Fibroblast of skin of abdomen (primary cell): ENCODE measurements at regions not wholly inside any gene's neighbourhood (a gene's known extent, or its start where the extent isn't known, plus 50 kb on each side); places are given as distances from the start of the nearest gene placed in this dataset.
A peak's percentile ranks its signal among the peaks of the same experiment; 100 is the strongest.
"Not testable (repeated sequence)": the region's sequence is repeated elsewhere in the genome, so short reads cannot be mapped to it uniquely, and the experiment has no call there.

Experiments
- DNase-seq: peaks from one replicate; pipeline ENCODE4 v3.0.0-alpha.2; 2013

DNA sequence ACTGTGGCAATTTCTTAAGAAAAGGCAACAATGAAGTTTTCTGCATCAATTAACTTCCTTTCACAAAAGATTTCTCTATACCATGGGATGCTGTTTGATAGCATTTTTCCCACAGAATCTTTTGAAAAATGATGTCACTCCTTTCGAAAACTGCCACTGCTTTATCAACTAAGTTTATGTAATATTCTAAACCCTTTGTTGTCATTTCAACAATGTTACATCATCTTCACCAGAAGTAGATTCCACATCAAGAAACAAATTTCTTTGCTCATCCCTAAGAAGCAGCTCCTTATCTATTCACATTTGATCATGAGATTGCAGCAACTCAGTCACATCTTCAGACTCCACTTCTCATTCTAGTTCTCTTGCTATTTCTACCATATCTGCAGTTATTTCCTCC is 116.1 kb upstream of the KCND3 start:
- no peak for DNase-seq

DNA sequence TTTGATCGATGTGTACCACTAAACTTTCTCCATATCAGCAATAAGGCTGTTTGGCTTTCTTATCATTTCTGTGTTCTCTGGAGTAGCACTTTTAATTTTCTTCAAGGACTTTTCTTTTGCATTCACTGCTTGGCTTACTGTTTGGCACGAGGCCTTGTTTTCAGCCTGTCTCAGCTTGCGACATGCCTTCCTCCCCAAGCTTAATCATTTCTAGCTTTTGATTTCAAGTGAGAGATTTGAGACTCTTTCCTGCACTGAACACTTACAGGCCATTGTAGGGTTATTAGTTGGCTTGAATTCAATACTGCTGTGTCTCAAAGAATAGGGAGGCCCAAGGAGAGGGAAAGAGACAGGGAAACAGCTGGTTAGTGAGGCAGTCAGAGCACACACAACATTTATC is 120.6 kb upstream of the KCND3 start:
- no peak for DNase-seq

DNA sequence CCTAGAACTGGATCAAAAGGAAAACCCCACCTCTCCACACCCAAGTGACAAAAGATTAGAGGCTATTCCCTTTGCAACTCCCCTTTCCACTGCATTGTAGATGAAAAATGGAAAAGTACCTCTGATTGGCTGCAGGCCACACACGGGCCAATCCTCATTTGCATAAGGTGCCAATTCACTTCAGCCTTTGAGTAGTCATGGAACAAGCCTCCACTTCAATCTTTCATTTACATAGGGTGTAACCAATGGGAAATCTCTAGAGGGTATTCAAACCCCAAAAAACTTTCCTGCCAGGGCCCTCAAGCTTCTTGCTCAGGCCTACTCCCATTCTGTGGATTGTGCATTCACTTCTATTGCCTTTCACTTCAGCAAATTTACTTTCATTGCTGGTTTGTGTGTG is 122.3 kb upstream of the KCND3 start:
- no peak for DNase-seq

DNA sequence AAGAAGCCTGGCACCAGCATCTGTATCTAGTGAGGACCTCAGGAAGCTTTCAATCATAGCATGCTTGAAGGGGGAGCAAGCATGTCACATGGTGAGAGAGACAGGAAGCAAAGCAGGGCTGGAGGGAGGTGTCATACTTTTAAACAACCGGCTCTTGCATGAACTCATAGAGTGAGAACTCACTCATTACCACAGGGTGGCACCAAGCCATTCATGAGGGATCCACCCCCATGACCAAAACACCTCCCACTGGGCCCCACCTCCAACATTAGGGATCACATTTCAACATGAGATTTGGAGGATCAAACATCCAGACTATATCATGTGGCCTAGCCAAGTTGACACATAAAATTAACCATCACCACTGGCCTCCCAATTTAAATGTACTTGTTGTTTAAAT is 125.1 kb upstream of the KCND3 start:
- no peak for DNase-seq

DNA sequence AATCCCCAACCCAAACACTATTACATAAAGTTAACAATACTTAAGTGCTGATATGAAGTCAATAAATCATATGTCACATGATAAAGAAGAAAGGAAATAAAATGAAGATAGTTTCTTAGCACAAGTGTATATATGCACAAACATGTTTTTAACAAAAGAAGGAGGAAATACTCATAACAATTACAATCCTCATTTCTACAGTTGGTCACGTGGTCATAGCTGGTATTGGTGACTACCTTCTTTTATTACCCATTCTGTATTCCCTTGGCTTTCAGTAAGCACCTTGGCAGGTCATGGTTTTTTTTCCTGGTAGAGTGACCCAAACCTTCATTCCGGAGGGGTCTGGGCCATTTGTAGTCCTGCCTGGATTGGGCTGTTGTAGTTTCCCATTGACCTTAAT is 137.1 kb upstream of the KCND3 start:
- no peak for DNase-seq

DNA sequence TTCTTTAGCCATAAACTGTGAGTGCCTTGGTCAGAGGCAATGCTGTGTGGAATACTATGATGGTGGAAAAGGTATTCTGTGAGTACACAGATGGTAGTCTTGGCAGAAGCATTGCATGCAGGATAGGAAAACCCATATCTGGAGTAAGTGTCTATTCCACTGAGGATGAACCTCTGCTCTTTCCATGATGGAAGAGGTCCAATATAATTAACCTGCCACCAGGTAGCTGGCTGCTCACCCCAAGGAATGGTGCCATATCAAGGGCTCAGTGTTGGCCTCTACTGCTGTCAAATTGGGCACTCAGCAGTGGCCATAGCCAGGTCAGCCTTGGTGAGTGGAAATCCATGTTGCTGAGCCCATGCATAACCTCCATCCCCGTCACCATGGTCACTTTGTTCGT is 138.1 kb upstream of the KCND3 start:
- not testable (repeated sequence) for DNase-seq

DNA sequence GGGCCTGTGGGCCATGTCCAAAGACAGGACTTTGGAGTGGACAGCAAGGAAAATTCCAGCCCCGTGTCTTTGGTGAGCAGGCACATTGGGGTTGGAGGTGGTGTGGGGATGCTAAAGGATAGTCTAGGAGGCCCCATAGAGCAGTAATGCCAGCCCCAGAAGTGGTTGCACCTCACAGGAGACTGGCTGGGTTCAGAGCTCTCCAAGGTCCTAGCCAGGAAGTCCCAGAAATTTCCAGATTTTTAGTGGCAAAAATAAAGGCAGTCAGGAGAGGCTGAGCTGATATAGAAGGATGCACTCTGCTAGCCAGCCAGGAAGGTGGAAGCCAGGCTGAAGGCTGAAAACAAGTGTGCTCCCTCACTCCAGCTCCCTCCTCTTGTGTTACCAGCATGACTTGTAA is 144.0 kb upstream of the KCND3 start:
- DNase-seq = no peak

DNA sequence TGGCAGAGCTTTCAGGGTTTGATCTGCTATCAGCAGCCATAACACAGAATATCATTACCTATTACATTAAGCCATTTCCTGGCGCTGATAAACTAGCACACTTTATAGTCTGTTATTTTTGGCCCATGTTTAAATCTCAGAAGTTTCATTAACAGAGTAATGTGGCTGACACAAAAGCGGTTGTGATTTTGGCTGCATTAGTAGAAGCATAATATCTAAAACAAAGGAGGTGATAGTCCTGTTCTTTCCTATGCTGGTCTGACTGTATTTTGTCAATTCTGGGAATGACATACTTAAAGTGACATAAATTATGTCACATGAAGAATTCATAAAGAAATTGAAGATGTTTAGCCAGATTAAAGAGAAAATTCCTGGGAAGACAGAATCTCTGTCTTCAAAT is 151.3 kb upstream of the KCND3 start:
- DNase-seq = no peak

DNA sequence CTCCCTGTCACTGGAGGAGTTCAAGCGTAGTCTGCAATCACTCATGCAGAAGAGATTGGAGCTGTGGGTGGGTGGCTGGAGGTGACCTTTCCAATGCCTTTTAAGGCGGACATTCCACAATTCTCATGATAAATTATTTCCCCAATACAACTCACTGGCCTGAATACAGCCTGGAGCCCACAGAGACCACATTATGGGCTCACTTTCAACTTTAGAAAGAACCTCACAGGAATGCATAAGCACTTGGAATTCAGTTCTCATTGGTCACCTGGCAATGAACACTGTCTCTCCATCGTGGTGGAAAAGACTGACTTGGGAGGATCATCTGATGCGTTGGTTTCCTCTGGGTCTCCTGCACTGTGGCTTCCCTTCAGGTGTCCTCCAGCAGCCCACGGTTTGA is 151.8 kb upstream of the KCND3 start:
- DNase-seq = no peak

DNA sequence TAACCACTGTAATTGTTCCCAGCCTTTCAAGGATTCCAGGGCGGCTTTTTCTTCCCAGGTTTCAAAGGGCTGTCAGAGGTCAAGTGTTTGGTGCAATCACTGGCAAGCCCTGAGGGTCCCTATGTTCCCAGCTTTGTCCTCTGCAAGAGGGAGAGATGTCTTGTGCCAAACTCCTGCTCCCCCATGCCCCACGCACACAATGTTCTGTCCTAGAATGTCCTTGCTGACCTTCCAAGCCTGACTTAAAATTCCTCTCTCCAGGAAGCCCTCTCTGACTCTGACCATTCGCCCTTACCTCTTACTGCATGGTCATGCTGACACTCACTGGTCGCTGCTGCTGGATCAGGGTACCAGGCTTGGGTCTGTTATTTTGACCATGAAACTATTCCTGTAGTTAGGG is 152.5 kb upstream of the KCND3 start:
- no peak for DNase-seq

DNA sequence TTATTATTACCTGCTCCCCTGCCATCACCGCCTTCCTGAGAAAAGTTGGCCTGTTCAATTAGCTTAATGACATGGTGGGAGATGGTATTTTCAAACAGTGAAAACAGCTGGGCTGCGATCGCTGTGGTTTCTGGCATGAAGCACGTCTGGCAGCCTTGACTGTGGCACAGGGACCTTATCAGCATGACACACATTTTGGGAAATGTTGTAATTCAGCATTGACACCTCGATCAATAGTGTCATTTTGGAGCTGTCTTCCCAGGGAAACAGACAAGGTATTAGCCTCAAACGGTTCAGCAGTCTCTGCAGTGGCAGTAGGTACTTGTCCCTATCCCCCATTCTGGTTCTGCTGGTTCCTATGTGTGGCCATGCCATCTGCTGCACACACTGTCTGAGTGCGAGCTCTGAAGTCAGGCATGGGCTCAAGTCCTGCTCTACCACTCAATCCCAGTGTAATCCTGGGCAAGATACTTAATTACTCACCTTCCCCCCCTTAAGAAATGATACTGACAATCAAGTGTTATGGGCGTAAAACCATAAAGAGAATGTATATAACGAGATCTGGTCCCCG is 154.5 kb upstream of the KCND3 start:
- DNase-seq = no peak

DNA sequence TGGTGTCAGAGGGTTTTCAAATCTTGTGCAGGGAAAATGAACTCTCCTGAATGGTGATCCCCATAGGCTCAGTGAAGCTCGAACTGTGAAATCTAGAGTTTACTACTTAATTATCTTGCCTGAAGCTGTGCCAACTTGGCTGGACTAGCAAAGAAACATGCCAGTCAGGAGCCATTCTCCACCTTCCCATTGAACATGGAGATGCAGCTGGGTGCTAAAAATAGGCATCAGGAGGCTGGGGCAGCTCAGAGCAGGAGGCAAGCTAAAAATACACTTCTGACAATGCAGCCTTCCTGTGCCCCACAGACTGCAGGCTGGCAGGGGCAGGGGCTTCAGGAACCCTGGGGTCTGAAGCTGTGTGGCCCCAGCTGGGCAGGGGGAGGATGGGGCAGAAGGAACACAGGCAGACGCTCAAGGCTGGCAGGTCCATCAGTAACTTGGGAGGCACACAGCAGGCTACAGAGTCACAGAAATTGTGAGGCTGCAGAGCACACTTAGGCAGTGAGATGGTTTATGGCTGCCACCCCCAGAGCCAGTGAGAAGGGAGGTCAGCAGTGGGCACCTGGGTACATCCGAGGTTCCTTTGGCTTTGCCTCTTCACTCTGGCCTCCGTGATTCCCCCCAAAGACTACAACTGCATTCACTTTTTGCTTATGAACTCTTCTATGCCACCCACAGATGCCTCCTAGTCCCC is 155.4 kb upstream of the KCND3 start:
- DNase-seq = no peak

DNA sequence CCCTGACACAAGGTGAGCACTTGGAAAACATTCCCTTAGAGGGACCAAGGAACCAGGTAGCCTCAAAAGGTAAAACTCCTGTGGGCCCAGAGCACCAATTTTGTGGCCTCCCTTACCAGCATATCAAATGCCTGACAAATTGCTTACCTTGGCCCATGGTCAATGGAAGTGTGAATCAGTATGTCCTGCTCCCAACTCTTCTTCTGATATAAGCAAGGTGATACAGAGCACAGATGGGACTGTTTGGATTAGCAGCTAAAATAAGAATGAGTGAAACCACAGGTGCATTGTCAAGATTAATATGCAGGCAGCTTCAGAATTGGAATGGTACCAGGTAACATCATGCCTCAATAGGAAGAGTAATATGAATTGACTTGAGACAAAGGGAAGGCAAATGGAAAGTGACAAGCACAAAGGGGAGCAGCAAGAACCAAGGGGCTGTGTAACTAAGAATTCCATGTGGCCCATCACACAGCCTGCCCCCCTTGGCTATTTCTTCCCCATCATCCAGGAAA is 156.8 kb upstream of the KCND3 start:
- DNase-seq = no peak

DNA sequence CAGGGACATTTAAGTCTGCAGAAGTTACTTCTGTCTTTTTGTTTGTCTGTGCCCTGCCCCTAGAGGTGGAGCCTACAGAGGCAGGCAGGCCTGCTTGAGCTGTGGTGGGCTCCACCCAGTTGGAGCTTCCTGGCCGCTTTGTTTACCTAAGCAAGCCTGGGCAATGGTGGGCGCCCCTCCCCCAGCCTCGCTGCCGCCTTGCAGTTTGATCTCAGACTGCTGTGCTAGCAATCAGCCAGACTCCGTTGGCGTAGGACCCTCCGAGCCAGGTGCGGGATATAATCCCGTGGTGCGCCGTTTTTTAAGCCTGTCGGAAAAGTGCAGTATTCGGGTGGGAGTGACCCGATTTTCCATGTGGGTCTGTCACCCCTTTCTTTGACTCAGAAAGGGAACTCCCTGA is 170.7 kb upstream of the KCND3 start:
- DNase-seq = not testable (repeated sequence)

DNA sequence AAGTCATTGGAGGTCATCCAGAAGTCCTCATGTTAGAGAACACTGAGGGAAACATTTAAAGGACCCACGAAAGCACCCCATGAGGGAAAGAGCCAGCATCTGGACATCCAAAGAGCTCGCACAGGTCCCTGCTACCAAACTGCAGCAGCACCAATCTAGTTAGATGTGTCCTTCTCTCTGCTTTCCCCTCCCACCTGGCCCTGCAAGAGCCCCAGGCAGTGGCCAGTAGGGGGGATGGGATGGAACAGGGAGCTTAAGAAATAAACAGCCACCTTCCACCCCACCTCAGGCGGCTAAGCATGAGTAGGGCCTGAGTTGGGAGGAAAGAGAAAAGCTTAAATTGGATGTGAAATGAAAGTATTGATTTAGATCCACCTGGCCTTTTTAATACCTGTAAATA is 175.9 kb upstream of the KCND3 start:
- no peak for DNase-seq

DNA sequence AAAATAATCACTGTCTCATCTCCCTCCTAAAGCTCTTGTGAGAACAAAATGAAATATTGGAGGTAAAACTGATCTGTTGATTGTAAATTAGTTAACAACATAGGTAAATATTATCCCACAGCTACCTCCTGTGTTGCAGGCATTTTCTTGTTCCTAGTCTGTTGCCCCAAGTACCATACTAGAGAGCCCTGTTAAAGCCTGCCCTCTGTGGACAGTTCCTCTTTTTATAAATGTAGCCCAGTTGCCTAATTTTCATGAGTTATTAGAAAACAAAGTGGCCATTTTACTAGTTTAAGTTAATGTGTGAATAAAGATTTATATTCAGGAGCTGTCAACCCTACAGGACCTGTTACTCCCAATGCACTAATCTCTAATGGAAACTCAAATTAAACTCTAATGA is 180.0 kb upstream of the KCND3 start:
- no peak for DNase-seq

DNA sequence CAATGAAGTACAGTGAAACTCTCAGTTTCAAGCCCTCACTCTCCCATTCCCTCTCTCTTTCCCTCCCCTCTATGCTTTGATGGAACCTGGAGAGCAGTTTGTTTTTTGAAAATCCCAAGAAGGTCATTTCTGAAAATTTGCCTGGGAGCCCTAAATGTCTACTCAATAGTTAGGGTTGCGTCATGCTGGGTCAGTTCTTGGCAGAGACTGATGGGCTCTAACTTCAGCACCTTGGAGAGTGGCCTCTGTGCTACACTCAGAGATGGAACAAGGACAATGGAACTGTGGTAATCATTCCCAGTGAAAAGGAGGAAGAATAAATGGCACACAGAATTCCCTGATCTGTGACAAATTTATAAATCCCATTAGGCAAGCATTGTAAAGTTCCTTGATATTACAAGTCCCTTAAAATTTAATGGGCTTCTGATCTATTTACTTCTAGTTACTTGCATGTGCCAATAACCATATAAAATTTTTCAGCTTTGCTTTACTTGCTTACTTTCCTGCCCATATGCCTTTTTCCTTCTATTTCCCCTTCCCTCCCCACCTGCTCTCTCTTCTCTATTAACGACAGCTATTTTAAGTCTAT is 182.9 kb upstream of the KCND3 start:
- peak; percentile 9 for DNase-seq

DNA sequence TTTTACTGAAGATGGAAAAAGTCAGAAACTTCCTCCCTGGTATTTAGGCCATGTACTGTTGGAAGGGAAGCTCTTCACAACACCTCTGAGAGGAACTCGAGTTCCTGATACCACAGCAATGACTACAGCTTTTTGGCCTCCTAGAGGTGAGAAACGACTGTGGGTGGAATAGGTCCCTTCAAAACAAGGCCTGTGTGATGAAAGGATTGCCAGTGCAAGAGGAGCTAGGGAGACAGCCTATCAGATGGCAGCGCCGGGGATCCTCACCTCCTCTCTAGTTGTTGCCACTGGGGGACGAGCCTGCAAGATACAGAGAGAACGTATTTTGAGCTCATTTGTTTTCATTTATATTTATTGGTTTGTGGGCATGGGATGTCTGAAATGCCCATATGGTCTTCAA is 187.8 kb upstream of the KCND3 start:
- no peak for DNase-seq

DNA sequence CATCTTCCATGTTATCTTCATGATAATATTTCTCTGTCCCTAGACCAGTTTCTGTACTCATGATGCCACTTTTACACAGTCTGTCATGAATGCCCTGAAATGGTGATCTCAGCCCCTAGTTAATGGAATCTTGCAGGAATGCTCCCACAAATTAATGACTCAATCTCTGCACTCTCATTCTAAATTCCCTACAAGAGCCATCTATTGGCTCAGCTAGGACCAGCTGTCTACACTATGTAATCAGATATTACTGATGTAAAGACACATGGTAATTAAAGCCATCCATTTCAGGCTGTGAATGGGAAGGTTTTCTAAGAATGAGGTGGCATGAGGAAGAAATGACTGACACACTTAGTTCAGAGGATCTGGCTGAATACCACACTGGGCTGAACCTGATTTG is 199.1 kb upstream of the KCND3 start:
- no peak for DNase-seq

DNA sequence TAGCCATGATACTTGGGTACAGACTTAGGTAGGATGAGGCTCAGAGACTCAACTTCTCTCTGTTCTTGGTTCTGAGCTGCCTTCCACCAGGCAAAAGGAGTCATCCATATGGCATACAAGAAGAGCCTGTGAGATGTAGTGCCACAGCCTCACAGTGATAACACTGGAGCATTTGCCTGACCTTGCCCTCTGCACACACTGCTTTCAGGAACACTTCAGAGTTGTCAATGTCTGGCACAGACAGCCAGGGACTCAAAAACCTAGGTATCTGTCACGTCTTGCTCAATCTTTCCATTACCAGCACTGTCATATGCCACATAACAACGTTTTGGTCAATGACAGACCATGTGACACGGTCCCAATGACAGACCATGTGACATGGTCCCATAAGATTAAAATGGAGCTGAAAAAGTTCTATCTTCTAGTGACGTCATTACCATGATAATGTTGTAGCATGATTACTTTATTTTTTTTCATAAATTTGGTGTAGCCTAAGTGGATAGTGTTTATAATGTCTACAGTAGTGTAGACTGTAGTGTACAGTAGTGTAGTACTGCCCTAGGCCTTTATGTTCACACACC is 199.9 kb upstream of the CTTNBP2NL start:
- no peak for DNase-seq

DNA sequence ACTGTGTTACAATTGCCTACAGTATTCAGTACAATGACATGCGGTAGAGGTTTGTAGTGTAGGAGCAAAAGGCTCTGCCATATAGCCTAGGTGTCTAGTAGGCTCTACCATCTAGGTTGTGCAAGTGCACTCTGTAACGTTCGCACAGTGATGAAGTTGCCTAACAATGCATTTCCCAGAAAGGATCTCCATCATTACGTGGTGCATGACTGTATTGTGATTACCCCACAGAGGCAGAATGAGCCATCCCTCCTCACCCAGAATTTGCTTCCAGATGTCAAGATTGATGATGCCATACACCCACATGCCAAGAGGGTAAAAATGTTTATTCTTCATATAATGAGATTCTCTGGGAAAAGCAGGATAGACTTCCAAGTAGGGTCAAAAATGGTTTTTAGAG is 199.3 kb upstream of the CTTNBP2NL start:
- DNase-seq = no peak

DNA sequence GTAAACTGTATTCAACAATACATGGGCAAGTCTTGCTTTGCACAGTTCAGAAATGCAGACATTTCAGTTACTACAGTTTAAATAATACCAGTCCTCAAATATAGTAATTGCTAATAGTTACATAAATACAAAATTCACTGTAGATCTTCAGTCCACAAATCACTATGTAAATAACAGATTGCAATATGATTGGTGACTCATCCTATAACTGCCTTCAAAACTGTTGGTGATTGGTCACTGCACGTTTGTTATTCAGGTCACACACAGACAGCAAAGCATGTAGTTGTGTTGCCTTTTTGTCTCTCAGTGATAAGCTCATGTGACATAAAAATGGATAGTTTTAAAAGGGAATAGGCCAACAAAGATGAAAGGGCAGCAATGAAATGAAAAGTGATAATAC is 186.5 kb upstream of the CTTNBP2NL start:
- no peak for DNase-seq

DNA sequence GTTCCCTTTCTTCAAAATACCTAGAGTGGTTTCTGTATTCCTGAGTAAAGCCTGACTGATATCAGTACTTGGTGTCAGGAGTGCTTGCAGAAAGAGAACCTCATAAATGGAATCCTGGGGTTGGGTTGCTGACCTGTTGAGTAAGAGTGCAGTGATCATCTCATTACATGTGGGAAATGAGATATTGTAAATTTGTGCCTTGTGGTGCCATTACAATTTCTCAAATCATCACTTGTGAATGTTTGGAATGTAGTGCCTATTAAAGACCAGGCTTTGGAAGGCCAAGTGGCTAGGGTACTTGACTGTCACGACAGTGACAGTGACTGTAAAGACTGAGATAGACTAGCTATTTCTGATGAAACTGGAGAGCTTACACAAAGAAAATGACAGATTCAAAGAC is 176.7 kb upstream of the CTTNBP2NL start:
- no peak for DNase-seq

DNA sequence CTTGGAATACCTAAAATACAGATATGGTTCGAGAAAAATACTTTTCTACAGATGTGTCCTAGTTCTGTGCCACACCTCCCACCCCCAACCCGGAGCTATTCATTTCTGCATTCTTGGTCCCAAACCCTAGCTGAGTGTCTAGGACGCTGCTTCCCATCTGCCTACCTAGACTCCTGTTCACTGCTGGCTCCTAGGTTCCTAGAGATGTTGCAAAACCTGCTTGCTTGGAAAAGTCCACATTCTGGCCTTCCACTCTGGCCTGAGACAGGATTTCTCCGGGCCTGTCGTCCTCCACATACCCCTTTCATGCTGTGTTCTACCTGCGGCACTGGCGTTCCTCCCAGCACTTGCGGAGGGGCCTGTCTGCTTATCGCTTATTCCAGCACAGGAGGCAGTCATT is 165.8 kb upstream of the CTTNBP2NL start:
- no peak for DNase-seq
